GM19238 (cell line): ENCODE measurements at regions not wholly inside any gene's neighbourhood (a gene's known extent, or its start where the extent isn't known, plus 50 kb on each side); places are given as distances from the start of the nearest gene placed in this dataset.

Experiments used
- DNase-seq: peaks from one replicate; pipeline ENCODE4 v3.0.0; 2011; ENCODE audit warnings: low spot score; ENCODE audit not compliant: insufficient read length

GRCh38 chr7:106196460-106197021, 84.4 kb upstream of the SYPL1 start:
- no peak for DNase-seq

DNA sequence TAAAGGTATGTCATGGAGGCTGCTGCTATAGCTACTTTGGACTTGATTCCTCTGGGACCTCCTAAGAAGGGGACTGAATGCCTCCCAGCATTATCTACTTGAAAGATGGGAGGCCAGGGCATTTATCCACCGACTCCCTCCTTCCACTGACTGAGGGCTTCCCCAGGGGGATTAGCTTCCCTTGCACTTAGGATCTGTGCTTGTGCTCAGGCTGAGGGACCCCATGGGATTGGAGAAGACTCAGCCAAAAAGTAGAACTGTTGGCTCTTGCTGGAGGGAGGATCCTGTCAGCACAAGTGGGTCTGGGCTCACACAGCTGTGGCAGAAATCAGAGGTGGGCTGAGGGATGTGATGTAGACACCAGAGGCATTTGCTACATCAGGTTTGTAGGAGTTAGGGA, 81.5 kb upstream of the SYPL1 start:
- no peak for DNase-seq

DNA sequence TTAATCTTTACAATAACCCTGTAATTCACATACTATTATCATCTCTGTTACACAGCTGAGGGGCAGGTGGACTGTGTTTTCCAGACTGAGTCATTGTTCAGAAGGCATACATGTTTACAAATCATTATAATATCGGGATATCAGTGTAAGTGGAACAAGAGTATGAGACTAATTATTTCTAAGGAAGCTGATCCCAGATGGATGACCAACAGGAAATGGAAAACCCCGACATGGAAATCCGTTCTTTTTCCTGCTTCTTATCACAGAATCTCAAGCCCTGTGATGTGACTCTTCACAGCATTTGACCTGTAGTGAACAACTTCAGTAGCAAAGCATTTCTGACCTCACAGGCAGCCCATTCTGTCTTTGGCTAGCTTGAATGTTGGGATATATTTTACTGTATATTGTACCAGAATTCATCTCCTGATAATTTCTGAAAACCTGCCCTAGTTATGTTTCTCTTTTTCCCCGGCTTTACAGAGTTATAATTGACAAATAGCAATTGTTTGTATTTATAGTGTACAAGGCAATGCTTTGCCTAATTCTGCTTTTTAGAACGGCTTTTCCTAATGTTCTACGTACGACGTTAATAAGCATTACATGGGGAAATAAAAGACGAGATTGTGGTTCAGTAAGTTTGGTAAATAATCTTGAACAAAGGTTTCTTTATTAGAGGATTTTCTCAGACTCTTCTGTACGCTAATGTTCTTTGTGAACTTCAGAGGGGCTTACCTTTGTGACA, 78.6 kb upstream of the SYPL1 start:
- no peak for DNase-seq

GRCh38 chr7:106187613-106188350, 75.7 kb upstream of the SYPL1 start:
- no peak for DNase-seq

GRCh38 chr7:106185719-106186118, 73.6 kb upstream of the SYPL1 start:
- no peak for DNase-seq

- DNase-seq, result no peak
Observed at GRCh38 chr7:106183952-106184351, 71.8 kb upstream of the SYPL1 start.

- DNase-seq, result no peak
Observed at GRCh38 chr7:106182904-106183303, 70.8 kb upstream of the SYPL1 start.

- no peak for DNase-seq
Observed at GRCh38 chr7:106181658-106182265, 69.7 kb upstream of the SYPL1 start.

DNA sequence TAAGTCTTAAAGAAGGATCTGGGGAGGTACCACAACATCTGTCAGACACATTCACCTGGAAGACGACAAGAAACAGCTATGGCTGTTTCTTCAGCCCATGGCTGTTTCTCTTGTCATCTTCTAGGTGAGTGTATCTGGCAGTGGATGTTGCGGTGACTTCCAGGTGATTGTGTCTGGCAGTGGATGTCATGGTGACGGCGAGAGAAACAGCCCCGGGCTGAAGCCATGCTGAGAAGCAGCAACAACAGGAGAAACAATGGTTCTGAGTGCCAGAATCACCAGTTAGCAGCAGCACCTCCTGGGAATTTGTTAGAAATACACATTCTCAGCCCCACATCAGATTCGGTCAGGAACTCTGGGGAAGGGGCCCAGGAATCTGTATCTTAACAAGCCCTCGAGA, 68.6 kb upstream of the SYPL1 start:
- DNase-seq, result no peak

DNA sequence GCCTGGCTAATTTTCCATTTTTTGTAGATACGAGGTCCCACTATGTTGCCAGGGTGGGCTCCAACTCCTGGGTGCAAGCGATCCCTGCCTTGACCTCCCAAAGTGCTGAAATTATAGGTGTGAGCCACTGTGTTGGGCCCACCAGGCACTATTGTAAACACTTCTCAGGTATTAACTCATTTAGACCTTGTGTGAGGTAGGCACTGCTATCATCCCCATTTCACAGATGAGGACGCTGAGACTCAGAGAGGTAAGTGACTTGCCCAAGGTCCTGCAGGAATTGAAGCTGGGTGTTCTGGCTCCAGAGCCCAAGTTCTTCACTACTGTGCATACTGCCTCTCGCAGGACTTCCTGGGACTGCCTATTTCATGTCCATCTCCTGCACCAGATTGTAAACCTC, 67.1 kb upstream of the SYPL1 start:
- no peak for DNase-seq

DNA sequence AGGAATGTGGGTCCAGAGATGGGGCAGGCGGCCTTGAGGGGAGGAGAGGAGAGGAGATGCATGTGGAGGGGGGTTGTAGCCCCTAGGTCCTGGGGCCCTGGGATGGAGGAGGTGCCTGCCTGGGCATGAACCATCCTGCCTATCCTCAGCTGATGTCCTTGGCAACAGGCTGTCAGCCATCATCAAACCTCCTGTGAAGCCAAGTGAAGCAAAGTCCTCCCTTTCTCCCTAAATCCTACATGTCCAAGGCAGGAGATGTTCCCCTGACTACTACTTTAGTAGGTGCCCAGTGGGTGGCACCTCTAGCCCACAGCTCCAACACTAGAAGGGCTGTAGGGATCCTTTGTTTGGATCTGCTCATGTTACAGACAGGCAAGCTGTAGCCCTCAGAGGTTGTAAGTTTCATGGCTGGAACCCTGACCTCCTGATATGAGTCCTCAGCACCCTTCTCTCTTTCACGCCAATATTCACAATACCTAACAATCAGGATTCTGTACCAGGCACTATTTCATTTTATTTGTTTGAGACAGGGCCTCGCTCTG, 66.6 kb upstream of the SYPL1 start:
- DNase-seq, result no peak

GRCh38 chr7:106177738-106178592, 65.9 kb upstream of the SYPL1 start:
- no peak for DNase-seq

DNA sequence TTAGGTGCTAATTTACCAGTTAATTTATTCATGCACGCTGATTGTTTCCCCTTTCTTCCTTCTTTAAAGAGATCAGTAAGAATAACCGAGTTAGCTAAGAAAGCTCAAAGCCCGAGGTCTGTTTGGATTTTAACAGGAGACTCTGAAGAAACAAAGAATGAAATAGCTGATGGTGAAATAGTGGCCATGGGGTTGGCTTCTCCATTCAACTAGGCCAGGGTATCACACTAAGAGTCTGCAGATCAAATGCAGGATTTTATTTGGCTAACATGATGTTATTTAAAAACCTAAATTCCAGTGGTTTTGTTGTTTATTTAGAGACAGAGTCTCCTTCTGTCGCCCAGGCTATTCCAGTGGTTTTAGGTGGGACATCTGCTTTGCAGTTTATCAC, 65.2 kb upstream of the SYPL1 start:
- DNase-seq, result no peak

DNA sequence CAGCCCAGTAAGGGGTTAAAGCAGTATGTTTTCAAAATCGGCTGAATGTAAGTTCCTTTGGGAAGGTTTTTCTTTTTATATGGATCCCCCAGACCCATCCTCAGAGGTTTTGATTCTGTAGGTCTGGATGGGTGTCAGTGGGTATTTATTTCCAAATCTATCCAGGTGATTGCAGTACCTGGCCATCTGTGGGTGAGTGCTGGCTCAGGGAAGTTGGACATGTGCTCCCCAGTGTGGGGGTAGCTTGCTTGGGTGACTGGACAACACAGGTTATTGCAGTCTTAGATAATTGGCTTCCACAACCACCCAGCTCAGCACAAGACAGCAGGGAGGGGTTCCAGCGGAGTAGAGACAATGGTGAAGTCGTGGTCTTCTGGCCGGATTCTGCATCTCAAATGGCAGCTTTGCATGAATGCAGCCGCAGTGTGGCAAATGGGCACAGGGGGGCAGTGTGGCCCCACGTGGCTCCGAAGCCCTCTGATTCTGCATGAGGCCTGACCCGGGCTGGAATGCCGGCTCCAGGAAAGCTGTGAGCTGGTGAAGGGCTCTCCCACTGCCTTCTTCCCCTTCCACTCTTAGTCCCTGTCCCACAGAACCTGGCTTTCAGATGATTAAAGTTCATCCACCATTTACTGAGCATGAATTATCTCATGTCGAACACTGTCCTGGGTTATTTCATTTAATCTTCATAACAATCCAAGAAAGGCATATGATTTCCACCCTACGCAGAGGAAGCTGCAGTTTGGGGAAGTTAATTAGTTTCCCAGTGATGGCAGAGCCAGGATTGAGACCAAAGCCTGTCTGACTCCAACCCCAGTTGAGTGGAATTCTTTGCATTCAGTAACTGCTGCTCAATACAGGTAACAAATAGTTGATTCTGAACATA, 64.5 kb upstream of the SYPL1 start:
- peak; percentile 55 for DNase-seq

DNA sequence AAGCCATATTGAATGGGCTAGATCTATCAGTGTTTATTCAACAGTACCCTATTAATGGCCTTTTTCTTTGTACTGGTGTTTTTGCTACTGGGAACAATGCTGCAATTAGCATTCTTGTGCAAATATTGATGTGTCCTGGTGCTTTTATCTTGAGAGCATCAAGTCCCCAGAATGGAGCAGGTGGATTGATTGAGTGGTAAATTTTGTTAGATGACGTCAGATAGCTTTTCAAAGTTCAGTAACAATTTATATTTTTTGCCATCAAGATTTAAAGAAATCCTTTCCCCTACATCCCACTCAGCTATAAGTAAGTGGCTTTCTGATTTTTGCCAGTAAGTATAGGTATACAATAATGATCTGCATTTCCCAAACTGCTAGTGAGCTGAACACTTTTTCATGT, 63.4 kb upstream of the SYPL1 start:
- no peak for DNase-seq

- no peak for DNase-seq
Observed at GRCh38 chr7:106170651-106171050, 58.5 kb upstream of the SYPL1 start.

DNA sequence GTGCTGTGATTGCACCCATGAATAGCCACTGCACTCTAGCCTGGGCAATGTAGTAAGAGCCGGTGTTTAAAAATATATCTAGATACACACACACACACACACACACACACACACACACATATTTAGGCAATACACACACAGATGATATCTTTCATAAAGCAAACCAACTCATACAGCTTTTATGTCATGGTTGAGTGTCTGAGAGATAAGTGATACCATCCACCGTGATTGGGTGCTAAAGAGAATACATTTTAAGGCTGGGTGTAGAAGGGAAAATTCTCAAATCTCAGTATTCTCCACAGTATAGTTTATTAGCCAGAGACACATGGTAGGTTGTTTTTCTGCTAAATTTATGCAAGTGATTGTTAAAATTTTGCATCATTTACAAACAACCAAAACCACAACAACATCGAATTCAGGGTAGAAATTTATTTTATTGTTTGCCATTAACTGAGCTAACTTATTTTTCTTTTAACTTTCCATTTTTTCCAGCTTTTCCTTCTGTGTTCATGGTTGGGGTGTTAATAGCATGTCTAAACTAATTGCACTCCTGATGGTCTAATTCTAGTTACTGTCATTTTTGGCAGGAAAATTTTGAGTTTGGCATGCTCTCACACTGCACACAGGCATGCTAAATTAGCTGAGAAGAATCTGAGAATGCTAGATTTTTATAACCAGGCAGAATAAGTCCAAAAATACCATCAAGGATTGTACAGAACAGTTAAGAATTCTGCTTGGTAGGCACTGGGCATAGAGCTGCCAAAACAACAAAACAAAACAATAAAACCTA, 57.9 kb upstream of the SYPL1 start:
- no peak for DNase-seq

- no peak for DNase-seq
Observed at GRCh38 chr7:106167439-106168136, 55.5 kb upstream of the SYPL1 start.
